Glutamatergic neuron (in vitro differentiated cells): ENCODE measurements at regions not wholly inside any gene's neighbourhood (a gene's known extent, or its start where the extent isn't known, plus 50 kb on each side); places are given as distances from the start of the nearest gene placed in this dataset.

ENCODE experiments used
- DNase-seq: peaks from one replicate; pipeline ENCODE4 v3.0.0; 2022
- H3K27ac Mint-ChIP-seq: one replicate; pipeline ENCODE4 v1.8.0; 2020; ENCODE audit warnings: mild to moderate bottlenecking, mixed read lengths, inconsistent platforms; ENCODE audit not compliant: unreplicated experiment
- H3K27me3 Mint-ChIP-seq: one replicate; pipeline ENCODE4 v1.8.0; 2020; ENCODE audit warnings: mild to moderate bottlenecking, moderate library complexity, mixed read lengths, inconsistent platforms; ENCODE audit not compliant: unreplicated experiment
- H3K36me3 Mint-ChIP-seq: one replicate; pipeline ENCODE4 v1.8.0; 2020; ENCODE audit warnings: mild to moderate bottlenecking, mixed read lengths, inconsistent platforms; ENCODE audit not compliant: unreplicated experiment
- H3K4me1 Mint-ChIP-seq: one replicate; pipeline ENCODE4 v1.8.0; 2020; ENCODE audit warnings: mild to moderate bottlenecking, low read depth, mixed read lengths, inconsistent platforms; ENCODE audit not compliant: unreplicated experiment
- H3K4me3 Mint-ChIP-seq: one replicate; pipeline ENCODE4 v1.8.0; 2020; ENCODE audit warnings: mild to moderate bottlenecking, mixed read lengths, inconsistent platforms; ENCODE audit not compliant: unreplicated experiment
- H3K9me3 Mint-ChIP-seq: one replicate; pipeline ENCODE4 v1.8.0; 2020; ENCODE audit warnings: mild to moderate bottlenecking, moderate library complexity, mixed read lengths, inconsistent platforms; ENCODE audit not compliant: unreplicated experiment
- TF ChIP-seq, protein P1 (sequence below): fragments of 200-600 bp; sonication (generic); IDR thresholded peaks from one replicate; pipeline ENCODE4 v1.5.0; 2021; ENCODE audit not compliant: partially characterized antibody, unreplicated experiment

DNA sequence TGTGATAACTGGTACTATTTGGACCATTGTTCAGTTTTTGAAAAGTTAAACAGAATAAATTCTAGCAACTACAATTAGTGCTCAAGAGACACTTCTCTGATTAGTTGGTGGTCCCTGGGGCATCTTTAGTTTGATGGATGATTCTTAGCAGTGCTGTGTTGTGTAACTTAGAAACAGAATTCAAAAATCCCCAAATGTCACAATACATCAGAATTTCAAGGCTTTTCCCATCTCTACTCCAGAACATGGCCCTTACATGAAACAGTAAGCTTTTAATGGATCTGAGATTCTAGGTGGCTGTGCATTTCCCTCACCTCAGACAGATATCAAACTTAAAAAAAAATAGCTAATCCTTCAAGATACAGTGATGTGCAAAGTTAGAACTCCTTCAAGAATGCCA, 104.4 kb upstream of the CXCL13 start:
- no peaks in the 10 kb centered on the region for H3K4me1 Mint-ChIP-seq
- no peaks in the 10 kb centered on the region for H3K27me3 Mint-ChIP-seq
- H3K27ac Mint-ChIP-seq, result no peak overlapping the region
- H3K36me3 Mint-ChIP-seq, result no peaks in the 10 kb centered on the region
- TF ChIP-seq, protein P1, sequence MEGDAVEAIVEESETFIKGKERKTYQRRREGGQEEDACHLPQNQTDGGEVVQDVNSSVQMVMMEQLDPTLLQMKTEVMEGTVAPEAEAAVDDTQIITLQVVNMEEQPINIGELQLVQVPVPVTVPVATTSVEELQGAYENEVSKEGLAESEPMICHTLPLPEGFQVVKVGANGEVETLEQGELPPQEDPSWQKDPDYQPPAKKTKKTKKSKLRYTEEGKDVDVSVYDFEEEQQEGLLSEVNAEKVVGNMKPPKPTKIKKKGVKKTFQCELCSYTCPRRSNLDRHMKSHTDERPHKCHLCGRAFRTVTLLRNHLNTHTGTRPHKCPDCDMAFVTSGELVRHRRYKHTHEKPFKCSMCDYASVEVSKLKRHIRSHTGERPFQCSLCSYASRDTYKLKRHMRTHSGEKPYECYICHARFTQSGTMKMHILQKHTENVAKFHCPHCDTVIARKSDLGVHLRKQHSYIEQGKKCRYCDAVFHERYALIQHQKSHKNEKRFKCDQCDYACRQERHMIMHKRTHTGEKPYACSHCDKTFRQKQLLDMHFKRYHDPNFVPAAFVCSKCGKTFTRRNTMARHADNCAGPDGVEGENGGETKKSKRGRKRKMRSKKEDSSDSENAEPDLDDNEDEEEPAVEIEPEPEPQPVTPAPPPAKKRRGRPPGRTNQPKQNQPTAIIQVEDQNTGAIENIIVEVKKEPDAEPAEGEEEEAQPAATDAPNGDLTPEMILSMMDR, result no peak
- no peaks in the 10 kb centered on the region for H3K9me3 Mint-ChIP-seq
- no peak overlapping the region for H3K4me3 Mint-ChIP-seq
- DNase-seq, result no peak

DNA sequence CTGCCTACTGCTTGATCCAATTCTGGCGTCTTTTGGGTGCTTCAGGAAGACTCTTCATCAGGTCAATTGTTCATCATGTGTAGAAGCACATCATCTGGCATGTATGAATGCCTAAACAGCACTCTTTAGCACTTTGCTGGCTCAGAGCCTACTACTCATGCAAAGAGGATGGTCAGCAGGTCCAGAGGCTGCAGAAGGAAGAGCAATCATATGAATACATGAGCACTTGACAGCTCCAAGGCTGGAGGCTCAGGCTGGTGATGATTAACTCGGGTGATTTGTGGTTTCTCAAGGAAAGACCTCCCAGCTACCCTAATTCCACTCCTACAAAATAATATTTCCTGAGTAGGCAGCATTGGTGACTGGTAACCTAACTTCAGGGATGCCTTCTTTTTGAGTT, 103.8 kb upstream of the CXCL13 start:
- H3K4me3 Mint-ChIP-seq, result no peak overlapping the region
- no peak overlapping the region for H3K27ac Mint-ChIP-seq
- no peaks in the 10 kb centered on the region for H3K4me1 Mint-ChIP-seq
- no peaks in the 10 kb centered on the region for H3K36me3 Mint-ChIP-seq
- DNase-seq, result no peak
- no peaks in the 10 kb centered on the region for H3K27me3 Mint-ChIP-seq
- TF ChIP-seq, protein P1, result no peak
- no peaks in the 10 kb centered on the region for H3K9me3 Mint-ChIP-seq

DNA sequence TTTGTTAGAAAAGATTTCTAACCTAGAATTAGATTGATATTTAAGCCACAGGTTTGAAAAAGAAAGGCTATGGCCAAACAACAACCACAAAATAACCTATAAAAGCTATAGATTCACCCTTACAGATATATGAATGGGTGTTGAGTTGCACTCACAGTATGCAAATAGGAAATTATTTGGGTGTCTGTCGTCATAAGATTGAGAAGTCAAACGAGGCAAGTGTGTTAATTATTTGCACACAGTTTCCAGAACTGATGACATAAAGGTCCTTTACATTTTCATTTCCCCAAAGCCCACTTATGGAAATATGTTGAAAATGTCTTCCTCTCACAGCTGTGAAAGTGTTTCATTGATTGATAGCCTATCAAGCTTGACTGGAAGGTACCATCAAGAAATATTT, 101.2 kb upstream of the CXCL13 start:
- DNase-seq, result no peak
- TF ChIP-seq, protein P1, result no peak
- H3K4me3 Mint-ChIP-seq, result no peak overlapping the region
- no peaks in the 10 kb centered on the region for H3K9me3 Mint-ChIP-seq
- H3K4me1 Mint-ChIP-seq, result no peaks in the 10 kb centered on the region
- H3K27me3 Mint-ChIP-seq, result peaks cover 2% of the 10 kb centered on the region
- no peak overlapping the region for H3K27ac Mint-ChIP-seq
- H3K36me3 Mint-ChIP-seq, result no peaks in the 10 kb centered on the region

DNA sequence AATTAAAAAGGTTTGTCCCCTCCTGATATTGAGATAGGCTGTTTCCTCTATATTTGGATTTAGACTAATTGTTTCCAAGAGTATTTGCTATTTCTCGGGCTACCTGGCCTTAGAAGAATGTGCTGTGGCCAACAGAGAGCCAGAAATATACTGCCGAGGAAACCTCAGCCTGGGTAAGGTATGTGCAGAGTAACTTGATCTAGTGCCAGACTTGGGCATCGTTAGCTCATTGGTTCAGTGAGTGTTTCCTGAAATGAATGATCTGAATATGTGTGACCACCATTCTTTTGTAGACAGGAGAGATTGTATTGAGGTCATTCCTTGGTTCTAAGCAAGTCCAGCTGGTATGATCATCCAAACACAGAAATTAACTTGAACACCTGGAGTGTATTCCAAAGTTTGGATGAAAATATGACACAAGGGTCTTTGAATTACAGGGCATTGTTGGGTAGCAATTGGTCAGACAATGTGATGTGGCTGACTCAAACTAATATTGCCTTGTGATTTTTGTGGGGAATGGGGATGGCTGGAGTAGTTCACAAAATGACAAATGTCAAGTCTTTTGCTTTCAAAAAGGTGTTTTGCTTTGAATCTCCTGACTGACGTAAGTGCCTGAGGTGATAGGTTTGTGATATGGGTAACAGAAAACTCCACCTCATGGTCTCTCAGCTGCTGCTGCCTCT, 100.2 kb upstream of the CXCL13 start:
- no peak for DNase-seq
- TF ChIP-seq, protein P1, result no peak
- H3K36me3 Mint-ChIP-seq, result no peaks in the 10 kb centered on the region
- no peaks in the 10 kb centered on the region for H3K4me1 Mint-ChIP-seq
- H3K27me3 Mint-ChIP-seq, result peaks cover 2% of the 10 kb centered on the region
- no peaks in the 10 kb centered on the region for H3K9me3 Mint-ChIP-seq
- H3K4me3 Mint-ChIP-seq, result no peak overlapping the region
- no peak overlapping the region for H3K27ac Mint-ChIP-seq

DNA sequence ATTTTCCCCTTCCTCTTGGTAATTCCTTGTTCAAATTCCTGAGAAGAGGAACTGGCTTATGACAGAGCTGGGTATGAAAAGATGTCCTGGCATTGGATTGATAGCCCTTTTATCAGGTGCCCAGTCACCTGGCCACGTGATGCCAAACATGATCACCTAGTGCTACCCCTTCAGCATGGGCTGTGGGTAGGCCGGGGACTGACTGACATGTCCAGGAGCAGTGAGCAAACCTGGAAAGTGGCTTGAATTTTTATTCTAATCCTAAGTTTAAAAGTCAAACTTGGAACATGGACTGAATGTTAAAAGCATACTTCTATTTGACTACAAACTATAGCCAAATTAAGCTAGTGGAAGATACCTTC, 99.7 kb upstream of the CXCL13 start:
- Mint-ChIP-seq H3K27me3 (peaks cover 2% of the 10 kb centered on the region), H3K4me1 (no peaks in the 10 kb centered on the region), H3K36me3 (no peaks in the 10 kb centered on the region), H3K9me3 (no peaks in the 10 kb centered on the region), H3K27ac (no peak overlapping the region), H3K4me3 (no peak overlapping the region)
- TF ChIP-seq, protein P1, result no peak
- no peak for DNase-seq
